Mucosa of descending colon (tissue), 3 donors: ENCODE measurements at regions not wholly inside any gene's neighbourhood (a gene's known extent, or its start where the extent isn't known, plus 50 kb on each side); places are given as distances from the start of the nearest gene placed in this dataset.

ENCODE experiments used
- ATAC-seq: fragments of 200-7000 bp; cut with Tn5 transposase; one replicate; pipeline ENCODE4 v1.9.1; 2020; ENCODE audit warnings: mild to moderate bottlenecking, moderate library complexity
- DNase-seq, 3 donors: peaks; one replicate each; pipeline ENCODE4 v3.0.0-alpha.2; 2020
- H3K36me3 ChIP-seq: fragments of 200-600 bp; one replicate; pipeline ENCODE4 v1.8.0; 2021; ENCODE audit warnings: low read depth, mild to moderate bottlenecking
- H3K4me1 ChIP-seq: fragments of 200-600 bp; one replicate; pipeline ENCODE4 v1.8.0; 2021; ENCODE audit warnings: low read depth, mild to moderate bottlenecking
- H3K4me3 ChIP-seq: fragments of 200-600 bp; one replicate; pipeline ENCODE4 v1.8.0; 2021; ENCODE audit warnings: mild to moderate bottlenecking
- H3K9me3 ChIP-seq: fragments of 200-600 bp; one replicate; pipeline ENCODE4 v1.8.0; 2021; ENCODE audit warnings: mild to moderate bottlenecking
- CTCF ChIP-seq: fragments of 200-600 bp; IDR thresholded peaks from one replicate; pipeline ENCODE4 v1.8.0; 2022; ENCODE audit warnings: antibody characterized with exemption, mild to moderate bottlenecking
- intact Hi-C, 2 donors: fragments of 100-400 bp; cut with DNase I in 1 of 2; cut with micrococcal nuclease in 1 of 2; formaldehyde crosslinking; loops; one replicate each; pipeline versions ENCODE4 v1.11.0 to v1.11.1; 2022; cut with DNase I, micrococcal nuclease
- donor health status: DM: no; HTN: no; CAD: no; lungs with moderate emphysema.
- donor health status: DM: no; HTN: no; CAD: no.
- donor health status: DM: no; HTN: yes; CAD: no.

GRCh38 chrX:39705290-39705689, 392.5 kb downstream of the BCOR start:
- intact Hi-C loops, result no loop called here
- H3K9me3 ChIP-seq, result no peaks in the 10 kb centered on the region
- peak; percentile 27 to 64 (median 51) for DNase-seq
- no peaks in the 10 kb centered on the region for H3K4me1 ChIP-seq
- no peaks in the 10 kb centered on the region for H3K36me3 ChIP-seq
- peak; percentile 85 for ATAC-seq
- no peak overlapping the region for H3K4me3 ChIP-seq
- TF ChIP-seq CTCF, result no peak

DNA sequence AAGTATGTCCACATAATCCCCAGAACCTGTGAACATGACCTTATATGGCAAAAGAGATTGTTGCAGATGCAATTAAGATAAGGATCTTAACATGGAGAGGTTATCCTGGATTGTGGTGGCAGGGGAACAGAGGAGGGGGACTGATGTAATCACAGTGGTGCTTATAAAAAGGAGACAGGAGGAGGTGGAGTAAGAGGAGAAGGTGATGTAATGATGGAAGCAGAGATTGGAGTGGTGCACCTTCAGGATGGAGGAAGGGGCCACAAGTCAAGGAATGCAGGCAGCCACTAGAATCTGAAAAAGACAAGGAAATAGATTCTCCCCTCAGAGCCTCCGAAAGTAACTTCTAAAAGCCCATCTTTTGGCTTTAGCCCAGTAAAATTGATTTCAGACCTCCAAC, 388.4 kb downstream of the BCOR start:
- DNase-seq, result no peak

DNA sequence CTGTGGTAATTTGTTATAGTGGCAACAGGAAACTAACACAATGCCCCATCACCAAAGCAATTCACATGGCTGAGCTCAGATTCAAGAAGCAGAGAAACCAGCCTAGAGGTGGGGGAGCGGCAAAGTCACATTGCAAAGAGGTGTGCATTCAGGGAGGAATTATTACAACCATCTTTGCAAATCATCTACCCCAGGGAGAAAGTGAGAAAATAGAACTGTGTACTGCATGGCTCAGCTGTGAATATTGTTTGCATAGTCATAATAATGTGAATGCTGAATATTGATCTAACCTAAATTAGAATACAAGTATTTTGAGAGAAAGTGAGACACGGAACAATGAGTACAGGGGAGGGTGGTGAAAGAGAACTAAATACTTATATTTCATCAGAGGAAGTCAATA, 387.9 kb downstream of the BCOR start:
- no peak for TF ChIP-seq CTCF
- ATAC-seq (no peak), DNase-seq (no peak)
- no peaks in the 10 kb centered on the region for H3K4me1 ChIP-seq
- intact Hi-C loops, result no loop called here
- H3K4me3 ChIP-seq, result no peak overlapping the region
- H3K36me3 ChIP-seq, result no peaks in the 10 kb centered on the region
- no peaks in the 10 kb centered on the region for H3K9me3 ChIP-seq

More for the DNA sequence above, 388.4 kb downstream of the BCOR start:
- Histone ChIP-seq H3K4me1 (no peaks in the 10 kb centered on the region), H3K9me3 (no peaks in the 10 kb centered on the region), H3K36me3 (no peaks in the 10 kb centered on the region), H3K4me3 (no peak overlapping the region)
- no peak for TF ChIP-seq CTCF
- no peak for ATAC-seq
- intact Hi-C loops, result no loop called here

DNA sequence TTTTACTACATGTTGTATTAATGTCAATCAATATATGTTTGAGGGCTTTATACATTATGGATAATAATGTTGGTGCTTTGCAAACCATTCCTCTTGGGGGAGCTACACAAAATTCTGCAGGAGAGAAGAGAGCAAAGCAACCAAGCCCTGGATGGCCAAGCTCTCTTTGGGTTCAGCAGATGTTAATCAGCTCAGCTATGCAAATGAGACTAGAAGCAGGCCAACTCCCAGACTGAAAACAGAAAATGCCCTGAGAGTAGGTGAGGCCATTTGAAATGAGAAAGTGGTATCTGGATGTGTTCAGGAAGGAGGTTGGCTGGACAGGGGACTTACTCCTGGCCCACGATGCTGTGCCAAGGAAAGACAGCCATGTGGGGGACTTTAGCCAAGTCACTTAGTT, 387.0 kb downstream of the BCOR start:
- no peak for DNase-seq
- no peak for ATAC-seq
- Histone ChIP-seq H3K4me3 (no peak overlapping the region), H3K36me3 (no peaks in the 10 kb centered on the region), H3K4me1 (no peaks in the 10 kb centered on the region), H3K9me3 (no peaks in the 10 kb centered on the region)
- intact Hi-C loops, result no loop called here
- no peak for TF ChIP-seq CTCF

- H3K4me3 ChIP-seq, result no peak overlapping the region
- no peaks in the 10 kb centered on the region for H3K4me1 ChIP-seq
- ATAC-seq (no peak), DNase-seq (no peak)
- TF ChIP-seq CTCF, result no peak
- no peaks in the 10 kb centered on the region for H3K9me3 ChIP-seq
- intact Hi-C loops, result no loop called here
- no peaks in the 10 kb centered on the region for H3K36me3 ChIP-seq
These were observed 383.3 kb downstream of the BCOR start for GRCh38 chrX:39714471-39714870.

GRCh38 chrX:39716401-39716800, 381.4 kb downstream of the BCOR start:
- H3K4me3 ChIP-seq, result no peak overlapping the region

More at GRCh38 chrX:39716401-39716800, 381.4 kb downstream of the BCOR start:
- no peaks in the 10 kb centered on the region for H3K9me3 ChIP-seq
- TF ChIP-seq CTCF, result no peak
- intact Hi-C loops, result no loop called here
- H3K36me3 ChIP-seq, result no peaks in the 10 kb centered on the region
- H3K4me1 ChIP-seq, result no peaks in the 10 kb centered on the region
- DNase-seq (no peak), ATAC-seq (no peak)
